Dedifferentiated amniotic fluid mesenchymal stem cell (primary cell): ENCODE measurements at regions not wholly inside any gene's neighbourhood (a gene's known extent, or its start where the extent isn't known, plus 50 kb on each side); places are given as distances from the start of the nearest gene placed in this dataset.
"Not testable (repeated sequence)": the region's sequence is repeated elsewhere in the genome, so short reads cannot be mapped to it uniquely, and the experiment has no call there.

Source experiments
- DNase-seq: peaks from one replicate; pipeline ENCODE4 v3.0.0-alpha.2; 2016; ENCODE audit errors: extremely low spot score

- no peak for DNase-seq
These were observed 54.2 kb upstream of the NFIA start for GRCh38 chr1:61028136-61028535.

GRCh38 chr1:61018068-61018467 lies 64.3 kb upstream of the NFIA start:
- DNase-seq: not testable (repeated sequence)

- no peak for DNase-seq
These were observed 64.7 kb upstream of the NFIA start for GRCh38 chr1:61017651-61018050.

GRCh38 chr1:61013946-61014667 lies 68.3 kb upstream of the NFIA start:
- no peak for DNase-seq

- no peak for DNase-seq
These were observed 69.0 kb upstream of the NFIA start for GRCh38 chr1:61013189-61013945.

- no peak for DNase-seq
These were observed 70.0 kb upstream of the NFIA start for GRCh38 chr1:61012341-61012761.

GRCh38 chr1:61011561-61012263 lies 70.6 kb upstream of the NFIA start:
- no peak for DNase-seq

- no peak for DNase-seq
These were observed 74.6 kb upstream of the NFIA start for GRCh38 chr1:61007534-61008364.

GRCh38 chr1:61005614-61006580 lies 76.5 kb upstream of the NFIA start:
- DNase-seq: no peak

- peak; percentile 19 for DNase-seq
These were observed 77.9 kb upstream of the NFIA start for GRCh38 chr1:61004262-61005003.

GRCh38 chr1:61000327-61000726 lies 82.0 kb upstream of the NFIA start:
- DNase-seq: no peak

GRCh38 chr1:60998786-60999185 lies 83.6 kb upstream of the NFIA start:
- no peak for DNase-seq

GRCh38 chr1:60994828-60995492 lies 87.4 kb upstream of the NFIA start:
- no peak for DNase-seq

GRCh38 chr1:60994369-60994768 lies 88.0 kb upstream of the NFIA start:
- DNase-seq: no peak

- DNase-seq: no peak
These were observed 90.2 kb upstream of the NFIA start for GRCh38 chr1:60992165-60992564.

GRCh38 chr1:60990714-60991090 lies 91.7 kb upstream of the NFIA start:
- no peak for DNase-seq

- peak; percentile 65 for DNase-seq
These were observed 92.3 kb upstream of the NFIA start for GRCh38 chr1:60989749-60990713.

GRCh38 chr1:60988891-60989290 lies 93.5 kb upstream of the NFIA start:
- DNase-seq: no peak
